AG09309 (cell line): ENCODE measurements at regions not wholly inside any gene's neighbourhood (a gene's known extent, or its start where the extent isn't known, plus 50 kb on each side); places are given as distances from the start of the nearest gene placed in this dataset.

ENCODE experiments used
- DNase-seq: peaks from one replicate; pipeline ENCODE4 v3.0.0-alpha.2; 2010; ENCODE audit warnings: low read depth
- H3K4me3 ChIP-seq: 2 replicates; pipeline ENCODE4 v1.5.1; 2011; ENCODE audit warnings: mild to moderate bottlenecking, low read depth, low read length, moderate library complexity; ENCODE audit not compliant: control insufficient read depth
- CTCF ChIP-seq: IDR thresholded peaks from 2 replicates; pipeline ENCODE4 v1.5.1; 2011; ENCODE audit warnings: mild to moderate bottlenecking, low read depth, low read length, inconsistent platforms; ENCODE audit not compliant: insufficient read depth, control insufficient read depth; ENCODE audit errors: missing control alignments

GRCh38 chr9:107431461-107431860 lies 58.1 kb downstream of the KLF4 start:
- no peak for DNase-seq
- TF ChIP-seq CTCF: no peak

GRCh38 chr9:107430071-107430470 lies 59.5 kb downstream of the KLF4 start:
- no peak for DNase-seq
- H3K4me3 ChIP-seq: no peak overlapping the region
- no peak for TF ChIP-seq CTCF

More at GRCh38 chr9:107431461-107431860, 58.1 kb downstream of the KLF4 start:
- H3K4me3 ChIP-seq: no peak overlapping the region

- no peak overlapping the region for H3K4me3 ChIP-seq
- DNase-seq: no peak
- no peak for TF ChIP-seq CTCF
Measured at GRCh38 chr9:107426126-107426525, 63.4 kb downstream of the KLF4 start.

GRCh38 chr9:107425101-107426025 lies 64.2 kb downstream of the KLF4 start:
- DNase-seq: peak; percentile 21
- TF ChIP-seq CTCF: peak; percentile 92
- H3K4me3 ChIP-seq: peak overlapping the region; percentile 27

GRCh38 chr9:107423540-107423939 lies 66.0 kb downstream of the KLF4 start:
- DNase-seq: no peak
- H3K4me3 ChIP-seq: no peak overlapping the region

More at GRCh38 chr9:107423540-107423939, 66.0 kb downstream of the KLF4 start:
- no peak for TF ChIP-seq CTCF
